ENCODE measurements at regions not wholly inside any gene's neighbourhood (a gene's known extent, or its start where the extent isn't known, plus 50 kb on each side); places are given as distances from the start of the nearest gene placed in this dataset.

GRCh38 chr4:125551466-125551865, 236.7 kb downstream of the FAT4 start:
- no peak for DNase-seq
- Histone ChIP-seq H3K4me3 (no peak overlapping the region), H3K36me3 (no peaks in the 10 kb centered on the region), H3K4me1 (no peaks in the 10 kb centered on the region), H3K27me3 (no peaks in the 10 kb centered on the region), H3K9me3 (no peaks in the 10 kb centered on the region), H3K27ac (no peak overlapping the region)
- TF ChIP-seq POLR2A (IDR thresholded peaks at IDR 0.05) (no peak), CTCF (IDR thresholded peaks at IDR 0.05) (no peak)

GRCh38 chr4:125551967-125552366, 237.2 kb downstream of the FAT4 start:
- Histone ChIP-seq H3K36me3 (no peaks in the 10 kb centered on the region), H3K9me3 (peaks cover 0 to 2% (median 0%) of the 10 kb centered on the region in 4 donors), H3K27me3 (no peaks in the 10 kb centered on the region), H3K27ac (no peak overlapping the region), H3K4me3 (no peak overlapping the region), H3K4me1 (no peaks in the 10 kb centered on the region)
- TF ChIP-seq POLR2A (IDR thresholded peaks at IDR 0.05) (no peak), CTCF (IDR thresholded peaks at IDR 0.05) (no peak)
- no peak for DNase-seq

- H3K9me3 ChIP-seq = no peaks in the 10 kb centered on the region
- no peak for TF ChIP-seq CTCF (IDR thresholded peaks at IDR 0.05)
- no peak for TF ChIP-seq POLR2A (IDR thresholded peaks at IDR 0.05)
- H3K36me3 ChIP-seq = no peaks in the 10 kb centered on the region
- H3K27ac ChIP-seq = no peak overlapping the region
- no peak overlapping the region for H3K4me3 ChIP-seq
- H3K27me3 ChIP-seq = no peaks in the 10 kb centered on the region
- DNase-seq = no peak
- H3K4me1 ChIP-seq = no peaks in the 10 kb centered on the region
These were observed 257.8 kb downstream of the FAT4 start for GRCh38 chr4:125572601-125573000.

- no peaks in the 10 kb centered on the region for H3K27me3 ChIP-seq
- no peaks in the 10 kb centered on the region for H3K4me1 ChIP-seq
- TF ChIP-seq CTCF (IDR thresholded peaks at IDR 0.05) (no peak), POLR2A (IDR thresholded peaks at IDR 0.05) (no peak)
- no peaks in the 10 kb centered on the region for H3K9me3 ChIP-seq
- no peak for DNase-seq
- no peak overlapping the region for H3K4me3 ChIP-seq
- H3K27ac ChIP-seq = no peak overlapping the region
- H3K36me3 ChIP-seq = no peaks in the 10 kb centered on the region
These were observed 258.6 kb downstream of the FAT4 start for GRCh38 chr4:125573368-125573767.

GRCh38 chr4:125573786-125574185, 259.0 kb downstream of the FAT4 start:
- Histone ChIP-seq H3K36me3 (no peaks in the 10 kb centered on the region), H3K4me3 (no peak overlapping the region), H3K9me3 (no peaks in the 10 kb centered on the region), H3K27ac (no peak overlapping the region), H3K27me3 (no peaks in the 10 kb centered on the region), H3K4me1 (no peaks in the 10 kb centered on the region)
- no peak for TF ChIP-seq POLR2A (IDR thresholded peaks at IDR 0.05)
- no peak for TF ChIP-seq CTCF (IDR thresholded peaks at IDR 0.05)
- no peak for DNase-seq

DNA sequence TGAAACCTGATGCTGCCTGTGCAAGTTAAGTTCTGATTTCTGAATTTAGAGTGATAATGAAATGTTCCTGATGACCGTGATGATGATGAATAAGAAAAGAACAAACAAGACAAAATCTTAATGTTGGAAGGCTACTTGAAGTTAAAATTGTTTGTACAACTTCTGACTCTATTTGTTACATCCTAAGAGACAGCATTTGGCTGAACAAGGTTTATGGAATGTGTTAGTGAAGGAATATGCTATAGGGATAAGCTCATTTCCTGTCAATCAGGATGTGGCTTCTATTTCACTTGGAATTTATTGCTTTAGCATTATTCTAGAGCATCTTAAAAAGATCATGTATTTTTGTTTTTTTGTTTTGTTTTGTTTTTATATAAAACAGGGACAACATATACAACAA, 267.5 kb downstream of the FAT4 start:
- no peak for TF ChIP-seq CTCF (IDR thresholded peaks at IDR 0.05)
- TF ChIP-seq POLR2A (IDR thresholded peaks at IDR 0.05) = no peak
- Histone ChIP-seq H3K4me1 (no peaks in the 10 kb centered on the region), H3K4me3 (no peak overlapping the region), H3K9me3 (no peaks in the 10 kb centered on the region), H3K27ac (no peak overlapping the region), H3K27me3 (no peaks in the 10 kb centered on the region), H3K36me3 (no peaks in the 10 kb centered on the region)
- DNase-seq = no peak

All from Peyer's patch (tissue), 4 donors.